HG02571 (cell line): ENCODE measurements at regions not wholly inside any gene's neighbourhood (a gene's known extent, or its start where the extent isn't known, plus 50 kb on each side); places are given as distances from the start of the nearest gene placed in this dataset.

Experiments
- ATAC-seq: cut with Tn5 transposase; IDR thresholded peaks from one replicate; pipeline ENCODE4 v1.9.1; 2021; ENCODE audit warnings: mild to moderate bottlenecking, moderate library complexity; ENCODE audit not compliant: unreplicated experiment

DNA sequence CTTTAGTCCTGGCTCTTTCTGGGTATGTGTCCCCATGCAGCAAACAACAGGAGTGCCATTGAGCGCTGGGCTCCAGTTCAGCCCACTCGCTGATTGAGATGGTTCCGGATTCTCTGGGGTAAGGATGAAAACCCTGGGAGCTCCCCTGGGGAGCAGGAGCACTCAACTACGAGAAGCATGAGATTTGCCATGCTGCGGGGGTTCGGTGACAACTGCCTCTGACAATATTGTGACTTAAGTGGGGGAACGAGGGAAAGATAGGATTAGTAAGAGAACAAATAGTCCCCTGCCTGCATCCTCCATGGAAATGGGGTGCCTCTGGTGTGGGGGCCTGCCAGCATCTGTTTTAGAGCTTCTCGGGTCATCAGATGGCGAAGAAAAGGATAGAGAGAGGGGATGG lies 123.6 kb upstream of the IPO9 start:
- no peak for ATAC-seq

DNA sequence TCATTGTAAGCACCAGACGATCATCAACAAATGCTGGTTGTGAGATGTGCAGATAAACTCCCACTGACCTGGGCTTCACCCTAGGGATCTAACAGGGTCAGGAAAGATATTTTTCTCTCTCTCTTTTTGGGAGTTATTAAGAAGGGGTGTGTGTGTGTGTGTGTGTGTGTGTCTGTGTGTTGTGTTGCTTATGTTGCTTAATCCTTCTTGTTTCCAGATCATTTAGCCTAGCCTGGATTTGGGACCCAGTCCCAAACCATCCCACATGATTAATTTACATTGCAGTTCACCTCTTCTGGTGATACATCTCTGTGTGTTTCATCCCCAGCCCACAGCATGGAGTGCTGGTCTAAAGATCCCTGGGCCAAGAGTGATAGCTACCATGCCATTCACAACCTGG lies 122.8 kb upstream of the IPO9 start:
- ATAC-seq, result no peak

GRCh38 chr1:201707027-201707426 lies 121.9 kb upstream of the IPO9 start:
- no peak for ATAC-seq

DNA sequence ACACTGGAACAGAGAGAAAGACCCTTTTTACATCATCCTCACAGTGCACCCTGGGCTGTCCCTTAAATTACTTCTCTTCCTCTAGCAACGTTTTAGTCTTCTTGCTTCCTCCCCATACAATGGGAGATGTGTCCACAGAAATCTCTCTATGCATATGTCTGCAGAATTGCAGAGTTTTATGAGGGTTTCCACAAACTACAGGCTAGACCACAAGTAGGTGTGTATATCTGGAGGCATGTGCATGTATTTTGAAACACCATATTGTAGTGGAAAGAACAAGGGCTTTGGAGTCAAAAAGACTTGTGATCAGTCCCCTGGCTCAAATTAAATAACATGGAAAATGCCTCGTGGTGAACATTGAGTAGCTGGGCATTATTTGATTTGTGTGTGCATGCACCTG lies 121.3 kb upstream of the IPO9 start:
- ATAC-seq, result no peak

DNA sequence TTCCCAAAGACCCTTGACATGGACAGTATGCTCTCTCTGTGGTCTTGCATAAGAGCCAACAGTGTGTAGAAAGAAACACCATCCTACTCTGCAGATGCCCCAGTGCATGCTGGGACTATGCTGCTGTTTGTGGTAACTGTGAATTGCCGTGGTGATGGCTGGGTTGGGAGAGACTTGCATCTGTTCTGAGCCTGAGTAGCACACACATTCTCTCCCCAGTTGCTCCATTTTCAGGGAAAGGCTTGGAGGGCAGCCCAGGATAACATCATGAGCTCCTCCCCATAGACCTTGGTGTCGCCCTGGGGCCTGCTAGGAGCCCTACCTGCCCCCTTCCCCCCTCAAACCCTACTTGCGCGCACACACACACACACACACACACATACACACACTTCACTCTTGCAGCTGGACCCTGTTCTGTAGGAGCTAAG lies 120.9 kb upstream of the IPO9 start:
- no peak for ATAC-seq

DNA sequence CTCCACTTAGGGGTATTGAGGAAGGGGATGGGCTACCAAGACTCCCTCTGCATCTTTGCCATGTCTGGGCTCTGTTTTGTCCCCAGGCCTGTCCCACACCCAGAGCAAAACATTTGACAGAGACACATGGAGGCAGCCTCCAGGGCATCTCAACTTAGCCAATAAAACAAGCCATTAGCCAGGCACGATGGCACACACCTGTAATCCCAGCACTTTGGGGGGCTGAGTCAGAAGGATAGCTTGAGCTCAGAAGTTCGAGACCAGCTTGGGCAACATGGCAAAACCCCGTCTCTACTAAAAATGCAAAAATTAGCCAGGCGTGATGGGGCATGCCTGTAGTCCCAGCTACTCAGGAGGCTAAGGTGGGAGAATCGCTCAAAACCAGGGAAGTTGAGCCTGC lies 120.3 kb upstream of the IPO9 start:
- no peak for ATAC-seq

GRCh38 chr1:201709564-201710295 lies 119.2 kb upstream of the IPO9 start:
- ATAC-seq, result peak; percentile 65

DNA sequence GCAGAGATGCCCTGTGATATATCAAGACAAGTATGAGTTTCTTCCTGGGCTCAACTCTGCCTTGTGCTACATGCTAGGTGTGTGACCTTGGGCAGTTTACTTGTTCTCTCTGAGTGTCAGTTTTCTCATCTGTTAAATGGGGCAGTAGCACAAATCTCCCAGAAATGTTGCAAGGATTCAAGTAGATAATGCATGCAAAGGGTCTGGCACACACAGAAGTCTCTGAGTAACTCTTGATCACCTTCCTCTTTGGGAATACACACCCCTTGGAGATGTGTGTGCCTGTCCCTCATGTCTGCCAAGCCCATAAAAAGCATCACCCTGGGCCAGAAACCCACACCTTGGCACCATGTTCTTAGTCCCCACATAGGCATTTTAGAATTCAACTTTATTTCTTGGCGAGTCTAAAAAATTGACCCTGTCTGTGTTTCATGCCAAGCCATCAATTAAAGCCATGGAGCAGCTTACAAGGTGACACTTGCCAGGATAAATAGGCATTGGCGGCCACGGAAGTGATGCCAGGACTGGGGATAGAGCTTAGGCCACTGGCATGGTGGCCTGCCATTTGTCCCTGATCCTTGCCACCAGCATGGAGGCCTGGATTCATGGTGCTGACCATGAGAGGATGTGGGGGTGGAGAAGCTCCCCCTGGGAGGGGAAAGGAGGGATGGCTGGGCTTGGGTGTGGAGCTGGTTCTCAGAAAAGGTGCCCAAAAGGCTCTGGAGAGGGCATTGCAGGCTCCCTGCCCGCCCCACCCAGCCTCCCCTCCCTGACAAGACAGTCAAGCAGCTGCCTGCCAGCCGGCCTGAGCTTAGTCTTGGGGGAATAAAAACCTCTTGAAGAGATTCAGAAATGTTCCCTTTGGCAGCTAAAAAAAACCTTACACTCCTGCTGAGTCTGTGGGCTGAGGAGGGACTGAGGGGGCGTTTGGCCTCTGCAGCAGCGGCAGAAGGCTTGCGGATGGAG lies 118.0 kb upstream of the IPO9 start:
- ATAC-seq, result no peak

GRCh38 chr1:201711811-201712210 lies 117.1 kb upstream of the IPO9 start:
- no peak for ATAC-seq

GRCh38 chr1:201712387-201713085 lies 116.4 kb upstream of the IPO9 start:
- no peak for ATAC-seq

DNA sequence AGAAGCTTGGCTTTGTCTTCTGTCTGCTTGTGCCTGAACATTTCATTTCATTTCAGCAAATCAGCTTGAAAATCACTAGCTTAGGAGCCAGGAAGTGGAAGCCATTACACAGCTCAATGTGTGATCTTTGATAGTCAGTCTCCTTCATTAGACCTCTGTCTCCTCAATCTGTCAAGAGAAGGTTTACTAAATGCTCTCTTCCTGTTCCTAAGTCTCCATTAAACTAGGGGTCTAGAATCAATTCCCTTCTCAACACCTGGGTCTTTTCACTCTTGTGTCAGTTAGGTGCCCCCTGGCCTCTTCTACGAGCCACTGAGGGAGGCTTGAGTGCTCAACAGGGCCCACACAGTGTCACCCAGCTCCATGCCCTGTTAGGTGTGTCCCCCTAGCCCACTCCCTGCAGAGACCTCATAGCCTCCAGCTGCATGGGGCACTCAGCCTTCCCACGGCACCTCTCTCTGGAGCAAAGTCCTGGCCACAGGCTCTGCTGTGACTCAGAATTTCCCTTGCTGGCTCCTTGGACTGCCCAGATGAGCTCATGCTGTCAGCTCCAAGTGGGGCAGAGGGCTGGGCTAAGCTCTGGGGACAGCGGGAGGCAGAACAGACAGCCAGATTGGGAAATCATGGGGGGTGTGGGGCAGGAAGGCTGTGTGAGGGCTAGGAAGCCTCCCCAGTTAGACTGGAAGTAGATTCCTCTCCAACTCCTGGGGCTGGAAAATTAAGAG lies 115.7 kb upstream of the IPO9 start:
- ATAC-seq, result no peak

GRCh38 chr1:201714542-201715329 lies 114.2 kb upstream of the IPO9 start:
- ATAC-seq, result no peak

DNA sequence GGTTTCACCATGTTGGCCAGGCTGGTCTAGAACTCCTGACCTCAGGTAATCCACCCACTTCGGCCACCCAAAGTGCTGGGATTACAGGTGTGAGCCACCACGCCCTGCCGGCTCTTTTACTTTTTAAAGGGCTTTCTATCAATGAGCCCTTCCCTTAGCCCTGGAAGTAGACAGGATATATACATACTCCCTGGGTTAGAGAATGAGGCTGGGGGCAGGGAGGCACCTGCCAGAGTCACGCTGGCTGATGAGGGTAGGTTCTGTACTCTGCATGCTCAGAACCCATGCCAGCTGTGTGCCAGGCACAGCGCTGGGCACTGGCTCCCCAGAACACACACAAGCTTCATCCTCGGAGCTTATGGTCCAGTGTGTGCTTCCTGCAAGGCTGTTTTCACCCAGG lies 113.6 kb upstream of the IPO9 start:
- ATAC-seq, result no peak

- ATAC-seq, result no peak
These were observed 112.9 kb upstream of the IPO9 start for GRCh38 chr1:201715801-201716741.

DNA sequence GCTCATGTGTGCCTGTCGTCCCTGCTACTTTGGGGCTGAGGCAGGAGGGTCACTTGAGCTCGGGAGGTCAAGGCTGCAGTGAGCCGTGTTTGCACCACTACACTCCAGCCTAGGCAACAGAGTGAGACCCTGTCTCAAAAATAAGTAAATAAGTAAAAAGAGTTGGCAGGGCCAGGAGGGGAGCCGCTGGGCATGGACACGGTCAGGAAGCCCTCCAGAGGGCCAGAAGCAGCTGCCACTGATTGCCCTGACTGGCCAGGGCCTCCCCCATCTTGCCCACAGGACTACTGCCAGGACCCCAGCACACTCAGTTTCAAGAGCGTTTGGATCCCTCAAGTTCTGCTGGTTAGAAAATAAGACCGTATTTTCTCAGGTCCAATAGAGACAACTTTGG lies 112.2 kb upstream of the IPO9 start:
- ATAC-seq, result no peak

DNA sequence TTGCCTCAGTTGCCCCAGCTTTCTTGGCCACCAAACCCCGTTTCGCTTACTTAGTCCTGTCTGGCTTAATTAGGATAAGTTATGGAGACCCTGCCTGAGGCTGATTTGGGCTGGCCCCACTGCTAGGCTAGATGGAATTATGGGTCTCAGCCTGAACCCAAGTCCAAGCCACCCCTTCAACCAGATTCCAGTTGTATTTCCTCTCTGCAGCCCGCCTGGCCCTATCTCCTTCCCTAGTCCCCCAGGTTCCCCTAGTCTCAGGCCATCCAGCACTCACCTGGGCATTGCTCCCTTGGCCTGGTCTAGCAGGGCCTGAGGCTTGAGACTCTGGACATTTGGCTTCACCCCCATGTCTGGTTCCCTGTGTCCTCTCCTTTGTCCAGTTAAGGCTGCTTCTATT lies 111.7 kb upstream of the IPO9 start:
- no peak for ATAC-seq

GRCh38 chr1:201718346-201719202 lies 110.4 kb upstream of the IPO9 start:
- no peak for ATAC-seq
